Peyer's patch (tissue), 4 donors: ENCODE measurements at regions not wholly inside any gene's neighbourhood (a gene's known extent, or its start where the extent isn't known, plus 50 kb on each side); places are given as distances from the start of the nearest gene placed in this dataset.
"Not testable (repeated sequence)": the region's sequence is repeated elsewhere in the genome, so short reads cannot be mapped to it uniquely, and the experiment has no call there.

ENCODE experiments used
- DNase-seq, 3 donors: peaks; one replicate each; pipeline ENCODE4 v3.0.0-alpha.2; 2017 to 2019
- H3K27ac ChIP-seq, 4 donors: fragments of 200-600 bp; sonication (generic); one replicate each; pipeline ENCODE4 v1.5.1; 2016 to 2019
- H3K27me3 ChIP-seq, 2 donors: fragments of 200-600 bp; sonication (generic); one replicate each; pipeline ENCODE4 v1.5.1; 2019
- H3K36me3 ChIP-seq, 3 donors: fragments of 200-600 bp; sonication (generic); one replicate each; pipeline ENCODE4 v1.5.1; 2016 to 2019
- H3K4me1 ChIP-seq, 4 donors: fragments of 200-600 bp; sonication (generic); one replicate each; pipeline ENCODE4 v1.5.1; 2016 to 2019
- H3K4me3 ChIP-seq, 4 donors: fragments of 200-600 bp; sonication (generic); 1 replicate in 3 of 4; 2 replicates in 1 of 4; pipeline ENCODE4 v1.5.1; 2016 to 2019; ENCODE audit warnings: mild to moderate bottlenecking in 1 of 4
- H3K9me3 ChIP-seq, 4 donors: fragments of 200-600 bp; sonication (generic); one replicate each; pipeline ENCODE4 v1.5.1; 2016 to 2019; ENCODE audit warnings: mild to moderate bottlenecking in 1 of 4
- CTCF ChIP-seq, 6 experiments: fragments of 450-650 bp in 4 of 6; fragments of 200-600 bp in 2 of 6; sonication (generic) in 1 of 6; IDR thresholded peaks; one replicate each; pipeline ENCODE4 v1.5.1; 2017 to 2019; ENCODE audit warnings: antibody characterized with exemption in 6 of 6, mild to moderate bottlenecking in 3 of 6, moderate library complexity in 1 of 6
- POLR2A ChIP-seq, 2 donors: fragments of 450-650 bp; IDR thresholded peaks; one replicate each; pipeline ENCODE4 v1.5.1; 2017; ENCODE audit warnings: antibody characterized with exemption in 2 of 2, mild to moderate bottlenecking in 2 of 2, moderate library complexity in 2 of 2

- no peak for TF ChIP-seq CTCF (IDR thresholded peaks at IDR 0.05)
- no peak for TF ChIP-seq POLR2A (IDR thresholded peaks at IDR 0.05)
- no peaks in the 10 kb centered on the region for H3K27me3 ChIP-seq
- no peaks in the 10 kb centered on the region for H3K9me3 ChIP-seq
- no peak overlapping the region for H3K4me3 ChIP-seq
- no peak overlapping the region for H3K27ac ChIP-seq
- H3K4me1 ChIP-seq: no peaks in the 10 kb centered on the region
- H3K36me3 ChIP-seq: no peaks in the 10 kb centered on the region
- no peak for DNase-seq
Observed at GRCh38 chrX:28408017-28408723, 179.1 kb upstream of the IL1RAPL1 start.

- Histone ChIP-seq H3K4me1 (no peaks in the 10 kb centered on the region), H3K36me3 (no peaks in the 10 kb centered on the region), H3K9me3 (no peaks in the 10 kb centered on the region), H3K4me3 (no peak overlapping the region), H3K27me3 (no peaks in the 10 kb centered on the region), H3K27ac (no peak overlapping the region)
- DNase-seq: no peak
- no peak for TF ChIP-seq CTCF (IDR thresholded peaks at IDR 0.05)
- no peak for TF ChIP-seq POLR2A (IDR thresholded peaks at IDR 0.05)
Observed at GRCh38 chrX:28398342-28398741, 188.9 kb upstream of the IL1RAPL1 start.

- TF ChIP-seq CTCF (IDR thresholded peaks at IDR 0.05) (no peak), POLR2A (IDR thresholded peaks at IDR 0.05) (no peak)
- H3K27ac ChIP-seq: no peak overlapping the region
Observed at GRCh38 chrX:28391528-28391927, 195.7 kb upstream of the IL1RAPL1 start.

GRCh38 chrX:28379103-28379502 is 208.1 kb upstream of the IL1RAPL1 start:
- TF ChIP-seq CTCF (IDR thresholded peaks at IDR 0.05) (no peak), POLR2A (IDR thresholded peaks at IDR 0.05) (no peak)
- H3K27ac ChIP-seq: no peak overlapping the region
- H3K36me3 ChIP-seq: no peaks in the 10 kb centered on the region
- H3K27me3 ChIP-seq: no peaks in the 10 kb centered on the region
- no peak for DNase-seq
- no peaks in the 10 kb centered on the region for H3K9me3 ChIP-seq
- H3K4me1 ChIP-seq: no peaks in the 10 kb centered on the region
- no peak overlapping the region for H3K4me3 ChIP-seq

More at GRCh38 chrX:28391528-28391927, 195.7 kb upstream of the IL1RAPL1 start:
- no peaks in the 10 kb centered on the region for H3K27me3 ChIP-seq
- no peaks in the 10 kb centered on the region for H3K9me3 ChIP-seq
- no peak for DNase-seq
- no peak overlapping the region for H3K4me3 ChIP-seq
- no peaks in the 10 kb centered on the region for H3K36me3 ChIP-seq
- H3K4me1 ChIP-seq: no peaks in the 10 kb centered on the region

- not testable (repeated sequence) for H3K4me1 ChIP-seq, H3K36me3 ChIP-seq, H3K27me3 ChIP-seq, DNase-seq, H3K4me3 ChIP-seq, H3K27ac ChIP-seq, H3K9me3 ChIP-seq
Observed at GRCh38 chrX:28367649-28368048, 219.6 kb upstream of the IL1RAPL1 start.

- H3K9me3 ChIP-seq: no peaks in the 10 kb centered on the region
- no peak overlapping the region for H3K4me3 ChIP-seq
- H3K27ac ChIP-seq: no peak overlapping the region
- H3K4me1 ChIP-seq: no peaks in the 10 kb centered on the region
- TF ChIP-seq POLR2A (IDR thresholded peaks at IDR 0.05) (no peak), CTCF (IDR thresholded peaks at IDR 0.05) (no peak)
- no peaks in the 10 kb centered on the region for H3K27me3 ChIP-seq
- H3K36me3 ChIP-seq: no peaks in the 10 kb centered on the region
- no peak for DNase-seq
Observed at GRCh38 chrX:28351801-28352200, 235.4 kb upstream of the IL1RAPL1 start.
